ENCODE measurements at regions not wholly inside any gene's neighbourhood (a gene's known extent, or its start where the extent isn't known, plus 50 kb on each side); places are given as distances from the start of the nearest gene placed in this dataset.
"Not testable (repeated sequence)": the region's sequence is repeated elsewhere in the genome, so short reads cannot be mapped to it uniquely, and the experiment has no call there.

GRCh38 chr16:86222547-86222946, 287.8 kb upstream of the FOXF1 start:
- DNase-seq (ENCODE audit: low read depth in 4 of 4, low spot score in 3 of 4) = no peak

- no peak for DNase-seq (ENCODE audit: low read depth in 4 of 4, low spot score in 3 of 4)
These were observed 287.3 kb upstream of the FOXF1 start for GRCh38 chr16:86222965-86223551.

DNA sequence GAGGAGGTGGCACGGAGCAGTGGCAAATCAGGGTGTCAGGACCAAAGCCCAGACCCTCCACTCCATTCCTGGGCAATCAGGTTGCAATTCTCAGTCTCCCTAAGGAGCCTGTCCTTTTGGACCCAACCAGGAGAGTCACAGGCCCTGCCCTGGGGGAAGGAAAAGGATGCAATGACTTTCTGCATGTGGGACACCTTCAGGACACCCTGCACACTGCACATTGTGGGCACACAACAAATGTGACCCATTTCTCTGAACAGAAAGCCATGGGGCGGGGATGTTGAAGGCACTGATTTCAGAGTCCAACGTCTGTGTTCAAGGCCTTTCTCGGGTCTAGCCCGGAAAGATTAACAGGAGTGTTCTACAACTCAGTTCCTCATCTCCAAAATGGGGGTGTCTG, 286.2 kb upstream of the FOXF1 start:
- DNase-seq (ENCODE audit: low read depth in 4 of 4, low spot score in 3 of 4) = no peak

DNA sequence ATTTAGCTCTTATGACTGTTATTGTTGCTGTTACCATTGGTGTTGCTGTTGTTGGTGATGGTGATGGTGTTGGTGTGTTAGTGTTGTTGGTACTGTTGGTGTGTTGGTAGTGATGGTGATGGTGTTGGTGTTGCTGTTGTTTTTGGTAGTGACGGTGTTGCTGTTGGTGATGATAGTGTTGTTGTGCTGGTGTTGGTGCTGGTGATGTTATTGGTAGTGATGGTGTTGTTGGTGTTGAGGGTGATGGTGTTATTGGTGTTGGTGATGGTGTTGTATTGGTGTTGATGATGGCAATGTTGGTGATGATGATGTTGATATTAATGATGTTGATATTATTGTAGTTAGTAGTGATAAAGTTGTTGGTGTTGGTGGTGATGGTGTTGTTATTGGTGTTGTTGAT, 285.7 kb upstream of the FOXF1 start:
- no peak for DNase-seq (ENCODE audit: low read depth in 4 of 4, low spot score in 3 of 4)

GRCh38 chr16:86225905-86226371, 284.4 kb upstream of the FOXF1 start:
- DNase-seq (ENCODE audit: low read depth in 4 of 4, low spot score in 3 of 4) = no peak

- no peak for DNase-seq (ENCODE audit: low read depth in 4 of 4, low spot score in 3 of 4)
These were observed 283.3 kb upstream of the FOXF1 start for GRCh38 chr16:86227041-86227440.

- no peak for DNase-seq (ENCODE audit: low read depth in 4 of 4, low spot score in 3 of 4)
These were observed 282.5 kb upstream of the FOXF1 start for GRCh38 chr16:86227801-86228200.

GRCh38 chr16:86228713-86229112, 281.6 kb upstream of the FOXF1 start:
- DNase-seq (ENCODE audit: low read depth in 4 of 4, low spot score in 3 of 4) = no peak

- DNase-seq (ENCODE audit: low read depth in 4 of 4, low spot score in 3 of 4) = no peak
These were observed 281.0 kb upstream of the FOXF1 start for GRCh38 chr16:86229283-86229682.

DNA sequence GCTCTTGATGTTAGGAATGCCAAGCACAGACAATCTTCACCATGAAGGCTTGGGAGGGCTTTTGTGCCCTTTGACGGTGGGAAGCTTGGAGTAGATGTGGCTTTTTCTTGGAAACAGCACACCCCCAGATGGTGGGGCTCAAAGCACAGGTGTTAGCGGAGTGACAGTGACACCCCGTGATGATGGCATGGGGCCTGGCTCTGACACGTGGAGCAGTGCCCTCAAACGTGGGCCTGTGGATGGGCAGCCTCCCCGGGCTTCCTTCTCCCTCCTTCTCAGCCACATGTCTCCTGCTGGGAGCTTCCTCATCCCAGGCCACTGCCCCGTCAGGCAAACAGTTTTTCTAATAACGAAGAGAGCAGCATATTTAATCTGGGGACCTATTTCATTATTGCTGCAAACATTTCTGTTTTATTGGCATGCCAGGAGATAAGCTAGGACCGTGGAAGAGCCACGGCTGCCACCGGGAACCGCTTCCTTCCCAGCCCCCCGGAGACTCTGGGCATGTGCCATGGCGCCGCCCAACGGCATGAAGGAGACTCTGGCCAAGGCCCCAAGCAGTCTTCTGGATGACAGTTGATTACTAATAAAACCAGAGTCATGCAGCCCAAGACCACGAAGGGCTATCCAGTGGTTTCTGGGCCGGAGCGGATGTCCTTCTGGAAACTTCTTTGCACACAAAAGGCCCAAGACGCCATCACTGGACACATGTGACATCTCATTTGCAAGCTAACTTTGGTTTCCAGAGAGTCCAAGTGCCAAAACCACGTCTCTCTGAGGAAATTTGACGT, 280.3 kb upstream of the FOXF1 start:
- no peak for DNase-seq (ENCODE audit: low read depth in 4 of 4, low spot score in 3 of 4)

DNA sequence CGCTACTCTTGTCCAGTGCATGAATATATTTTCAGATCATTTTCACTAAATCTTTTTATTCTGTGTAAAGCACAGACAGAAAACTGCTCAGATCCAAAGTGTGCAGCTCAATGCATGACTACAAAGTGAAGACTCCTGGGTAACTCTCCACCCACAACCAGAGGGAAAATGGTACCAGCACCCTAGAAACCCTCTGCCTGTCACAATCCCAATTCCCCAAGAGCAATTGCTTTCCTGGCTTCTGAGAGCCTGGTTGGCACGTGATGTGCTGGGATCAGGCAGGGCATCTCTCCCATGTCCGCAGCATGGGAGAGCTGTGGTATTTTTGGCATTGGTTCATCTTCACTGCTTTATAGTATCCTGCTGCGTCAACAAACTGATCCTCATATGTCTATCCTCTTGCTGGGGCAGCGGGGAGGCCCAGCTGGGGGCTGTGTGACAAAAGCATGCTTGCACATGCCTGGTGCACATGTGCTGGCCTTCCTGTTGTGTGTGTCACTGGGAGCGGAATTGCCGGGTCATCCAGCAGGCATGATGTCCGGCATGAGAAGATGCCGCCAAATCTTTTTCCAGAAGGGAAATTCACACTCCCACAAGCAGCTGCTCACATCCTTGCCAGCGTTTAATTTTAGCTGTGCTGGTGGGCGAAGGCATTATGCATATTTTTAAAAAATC, 278.9 kb upstream of the FOXF1 start:
- no peak for DNase-seq (ENCODE audit: low read depth in 4 of 4, low spot score in 3 of 4)

- no peak for DNase-seq (ENCODE audit: low read depth in 4 of 4, low spot score in 3 of 4)
These were observed 278.4 kb upstream of the FOXF1 start for GRCh38 chr16:86231996-86232350.

DNA sequence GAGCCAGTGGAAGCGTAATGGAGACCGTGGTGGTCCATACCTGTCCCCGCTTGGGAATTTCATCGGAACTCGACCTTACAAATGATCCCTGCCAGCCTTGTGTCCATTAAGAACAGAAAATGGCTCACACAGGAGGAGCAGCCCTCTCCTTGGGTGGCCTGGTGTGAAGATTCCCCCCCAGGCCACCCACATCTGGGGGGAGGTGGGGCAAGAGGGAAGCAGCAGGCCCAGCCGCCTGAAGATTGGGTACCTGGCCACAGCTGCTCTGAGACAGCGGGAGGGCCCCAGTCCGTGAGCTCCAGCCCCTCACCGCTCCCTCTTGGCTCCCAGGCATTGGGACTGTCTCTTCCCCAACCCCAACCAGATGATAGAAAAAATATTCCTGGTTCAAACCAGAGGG, 277.8 kb upstream of the FOXF1 start:
- DNase-seq (ENCODE audit: low read depth in 4 of 4, low spot score in 3 of 4) = no peak

- DNase-seq (ENCODE audit: low read depth in 4 of 4, low spot score in 3 of 4) = not testable (repeated sequence)
These were observed 276.8 kb upstream of the FOXF1 start for GRCh38 chr16:86233506-86233905.

GRCh38 chr16:86239381-86239780, 270.9 kb upstream of the FOXF1 start:
- no peak for DNase-seq (ENCODE audit: low read depth in 4 of 4, low spot score in 3 of 4)

GRCh38 chr16:86240716-86241363, 269.5 kb upstream of the FOXF1 start:
- peak in 2 of 4 donors; percentile 19 to 20 for DNase-seq (ENCODE audit: low read depth in 4 of 4, low spot score in 3 of 4)

DNA sequence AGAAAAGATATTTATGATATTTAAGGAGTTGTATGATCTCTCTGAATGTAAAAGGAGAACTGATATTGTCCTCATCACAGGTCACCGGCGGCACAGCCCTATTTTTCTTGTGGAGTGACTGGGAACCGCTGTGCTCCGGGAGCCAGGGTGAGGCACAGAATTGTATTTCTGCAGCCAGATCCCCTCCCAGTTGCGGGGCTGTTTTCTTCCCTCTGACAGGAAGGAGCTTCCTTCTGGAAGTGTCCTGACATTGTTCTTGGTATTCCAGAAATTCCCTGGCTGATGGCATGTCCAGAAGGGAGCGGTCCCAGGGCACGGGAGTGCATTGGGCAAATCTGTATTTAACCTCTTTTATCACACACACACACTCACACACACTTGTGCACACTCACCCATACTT, 268.6 kb upstream of the FOXF1 start:
- no peak for DNase-seq (ENCODE audit: low read depth in 4 of 4, low spot score in 3 of 4)

DNA sequence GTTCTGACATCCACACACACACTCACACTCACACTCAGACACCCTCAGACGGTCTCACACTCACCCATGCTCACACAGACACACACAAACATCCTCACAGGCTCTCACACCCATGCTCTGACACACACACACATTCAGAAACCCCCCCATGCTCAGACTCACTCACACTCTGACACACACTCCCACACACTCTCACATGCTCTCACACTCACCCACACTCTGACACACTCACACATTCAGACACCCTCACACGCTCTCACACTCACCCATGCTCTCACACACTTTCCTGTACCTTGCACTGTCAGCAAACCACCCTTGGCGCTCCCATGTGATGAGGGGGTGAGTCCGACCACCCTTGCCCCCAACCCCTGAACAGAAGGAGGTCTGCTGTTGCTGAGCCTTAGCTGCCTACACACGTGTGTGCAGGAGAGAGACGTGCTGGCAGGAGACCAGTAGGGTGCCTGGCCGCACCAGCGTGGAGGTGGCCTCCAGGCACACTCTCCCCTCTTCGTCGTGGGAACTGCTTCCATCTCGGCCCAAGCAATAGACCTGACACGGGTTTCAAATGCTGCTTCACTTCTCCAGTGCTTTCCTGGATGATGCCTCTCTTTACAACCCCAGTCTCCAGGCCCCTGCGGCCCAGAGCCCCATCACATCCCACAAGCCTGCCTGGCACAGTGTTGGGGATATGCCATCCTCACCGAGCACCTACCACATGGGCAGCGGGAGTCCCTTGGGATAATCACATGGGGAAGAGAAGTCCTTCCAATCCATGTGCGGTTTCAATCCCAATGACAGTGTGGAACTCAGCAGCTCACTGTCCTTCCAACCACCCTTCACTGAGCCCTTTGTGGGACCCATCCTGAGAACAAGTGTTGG, 267.8 kb upstream of the FOXF1 start:
- DNase-seq (ENCODE audit: low read depth in 4 of 4, low spot score in 3 of 4) = no peak

GRCh38 chr16:86243123-86243473, 267.2 kb upstream of the FOXF1 start:
- DNase-seq (ENCODE audit: low read depth in 4 of 4, low spot score in 3 of 4) = no peak

DNA sequence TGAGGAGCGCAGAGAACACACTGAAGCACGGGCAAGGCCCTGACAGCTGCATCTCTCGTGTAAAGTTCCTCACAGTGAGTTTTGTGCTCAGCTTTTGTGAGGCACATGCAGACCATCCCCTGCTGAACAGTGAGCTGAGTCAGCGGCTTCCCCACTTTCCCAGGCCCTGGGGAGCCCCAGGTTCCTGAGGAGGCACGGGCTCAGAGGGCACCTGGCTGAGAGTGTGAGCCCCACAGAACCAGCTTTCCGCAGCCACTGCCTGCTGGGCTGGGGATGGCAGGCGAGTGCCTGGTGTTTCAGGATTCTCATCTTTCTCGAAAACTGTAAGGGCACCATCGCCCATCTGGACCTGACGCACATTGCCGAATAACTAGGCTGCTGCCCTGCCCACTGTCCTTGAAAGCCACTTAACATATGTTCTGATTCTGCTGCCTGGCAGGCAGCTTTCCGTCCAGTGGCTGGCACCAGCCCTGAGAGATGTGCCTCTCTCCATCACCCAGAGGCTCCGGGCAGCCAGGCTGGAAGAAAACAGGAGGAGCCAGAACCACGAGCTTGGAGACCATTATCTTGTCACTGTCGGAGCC, 266.7 kb upstream of the FOXF1 start:
- DNase-seq (ENCODE audit: low read depth in 4 of 4, low spot score in 3 of 4) = no peak
